CD14-positive monocyte (primary cell): ENCODE measurements at regions not wholly inside any gene's neighbourhood (a gene's known extent, or its start where the extent isn't known, plus 50 kb on each side); places are given as distances from the start of the nearest gene placed in this dataset.
A peak's percentile ranks its signal among the peaks of the same experiment; 100 is the strongest.

Source experiments
- DNase-seq, 3 donors: peaks; one replicate each; pipeline ENCODE4 v3.0.0-alpha.2; 2011 to 2022
- H2AFZ ChIP-seq: 2 replicates; pipeline ENCODE4 v1.6.0; 2012; ENCODE audit warnings: mild to moderate bottlenecking, low read depth, low read length, inconsistent platforms; ENCODE audit not compliant: insufficient read depth, poor library complexity, severe bottlenecking
- H3K27ac ChIP-seq, 2 donors: 1 replicate in 1 of 2; 2 replicates in 1 of 2; pipeline ENCODE4 v1.5.1; 2012 to 2013; ENCODE audit warnings: low read length in 2 of 2, control low read depth in 1 of 2, inconsistent platforms in 1 of 2, low read depth in 1 of 2, mild to moderate bottlenecking in 1 of 2
- H3K27me3 ChIP-seq, 2 donors: one replicate each; pipeline versions ENCODE4 v1.6.0 to v1.6.1; 2011 to 2013; ENCODE audit warnings: low read length in 2 of 2; ENCODE audit not compliant: control insufficient read depth in 2 of 2, insufficient read depth in 2 of 2
- H3K36me3 ChIP-seq, 2 donors: replicated peaks in 1 of 2; 1 replicate in 1 of 2; 2 replicates in 1 of 2; pipeline versions ENCODE4 v1.5.1 to v1.6.1; 2012 to 2013; ENCODE audit warnings: low read length in 2 of 2, control low read depth in 1 of 2, inconsistent platforms in 1 of 2, mild to moderate bottlenecking in 1 of 2; ENCODE audit not compliant: insufficient read depth in 2 of 2, control insufficient read depth in 1 of 2
- H3K4me1 ChIP-seq, 2 donors: 1 replicate in 1 of 2; 2 replicates in 1 of 2; pipeline versions ENCODE4 v1.5.1 to v1.6.1; 2012 to 2013; ENCODE audit warnings: low read length in 2 of 2, control low read depth in 1 of 2, inconsistent platforms in 1 of 2, mild to moderate bottlenecking in 1 of 2, moderate library complexity in 1 of 2; ENCODE audit not compliant: insufficient read depth in 2 of 2, control insufficient read depth in 1 of 2
- H3K4me2 ChIP-seq: replicated peaks from 2 replicates; pipeline ENCODE3; 2012; ENCODE audit warnings: low read length, moderate library complexity, mild to moderate bottlenecking; ENCODE audit not compliant: poor library complexity, severe bottlenecking; ENCODE audit errors: extremely low read depth
- H3K4me3 ChIP-seq, 3 experiments: fragments of 200-600 bp in 1 of 3; sonication (generic) in 1 of 3; replicated peaks in 1 of 3; 1 replicate in 2 of 3; 2 replicates in 1 of 3; pipeline ENCODE4 v1.5.1; 2011 to 2013; ENCODE audit warnings: low read length in 3 of 3, mild to moderate bottlenecking in 3 of 3, control low read depth in 2 of 3, low read depth in 2 of 3, inconsistent platforms in 1 of 3, moderate library complexity in 1 of 3
- H3K79me2 ChIP-seq: 2 replicates; pipeline ENCODE4 v1.6.0; 2012; ENCODE audit warnings: mild to moderate bottlenecking, control low read depth, inconsistent platforms, low read length, moderate library complexity; ENCODE audit not compliant: insufficient read depth
- H3K9ac ChIP-seq: 2 replicates; pipeline ENCODE4 v1.6.0; 2017; ENCODE audit warnings: low read length, mild to moderate bottlenecking; ENCODE audit not compliant: insufficient read depth, poor library complexity, severe bottlenecking
- H3K9me3 ChIP-seq, 2 donors: replicated peaks in 1 of 2; 1 replicate in 1 of 2; 2 replicates in 1 of 2; pipeline versions ENCODE4 v1.5.1 to v1.6.1; 2012 to 2013; ENCODE audit warnings: low read length in 2 of 2, control low read depth in 1 of 2; ENCODE audit not compliant: control insufficient read depth in 1 of 2, insufficient read depth in 1 of 2
- H4K20me1 ChIP-seq: 2 replicates; pipeline ENCODE4 v1.6.0; 2012; ENCODE audit warnings: mild to moderate bottlenecking, low read length, control low read depth, moderate library complexity; ENCODE audit not compliant: insufficient read depth
- H3K27ac Mint-ChIP-seq, 7 donors: one replicate each; pipeline ENCODE4 v1.8.0; 2020; ENCODE audit warnings: mild to moderate bottlenecking in 7 of 7, mixed read lengths in 7 of 7, moderate library complexity in 6 of 7, inconsistent platforms in 2 of 7
- H3K27me3 Mint-ChIP-seq, 3 donors: one replicate each; pipeline ENCODE4 v1.8.0; 2021 to 2022; ENCODE audit warnings: low read depth in 3 of 3, mild to moderate bottlenecking in 3 of 3, mixed read lengths in 3 of 3, moderate library complexity in 3 of 3, inconsistent platforms in 1 of 3
- H3K36me3 Mint-ChIP-seq, 2 donors: one replicate each; pipeline ENCODE4 v1.8.0; 2020; ENCODE audit warnings: mixed read lengths in 2 of 2, inconsistent platforms in 1 of 2, mild to moderate bottlenecking in 1 of 2
- H3K4me1 Mint-ChIP-seq: one replicate; pipeline ENCODE4 v1.8.0; 2020; ENCODE audit warnings: mild to moderate bottlenecking, mixed read lengths
- H3K4me3 Mint-ChIP-seq, 2 donors: one replicate each; pipeline ENCODE4 v1.8.0; 2020; ENCODE audit warnings: mild to moderate bottlenecking in 2 of 2, mixed read lengths in 2 of 2, moderate library complexity in 1 of 2
- H3K9me3 Mint-ChIP-seq, 7 donors: one replicate each; pipeline ENCODE4 v1.8.0; 2020 to 2022; ENCODE audit warnings: mixed read lengths in 7 of 7, mild to moderate bottlenecking in 6 of 7, moderate library complexity in 6 of 7, inconsistent platforms in 2 of 7
- CTCF ChIP-seq: fragments of 200-600 bp; IDR thresholded peaks from one replicate; pipeline ENCODE4 v1.8.0; 2022; ENCODE audit warnings: antibody characterized with exemption, mild to moderate bottlenecking
- WGBS: methylation state at CpG from one replicate; pipeline ENCODE4 v1.1.5; 2013; ENCODE audit warnings: missing lambda C conversion rate; ENCODE audit not compliant: insufficient coverage; 5-methylcytosine and 5-hydroxymethylcytosine counted together
- intact Hi-C, 2 donors: fragments of 100-400 bp; cut with micrococcal nuclease; formaldehyde crosslinking; loops; one replicate each; pipeline versions ENCODE4 v1.15.0 to v1.15.1; 2023

DNA sequence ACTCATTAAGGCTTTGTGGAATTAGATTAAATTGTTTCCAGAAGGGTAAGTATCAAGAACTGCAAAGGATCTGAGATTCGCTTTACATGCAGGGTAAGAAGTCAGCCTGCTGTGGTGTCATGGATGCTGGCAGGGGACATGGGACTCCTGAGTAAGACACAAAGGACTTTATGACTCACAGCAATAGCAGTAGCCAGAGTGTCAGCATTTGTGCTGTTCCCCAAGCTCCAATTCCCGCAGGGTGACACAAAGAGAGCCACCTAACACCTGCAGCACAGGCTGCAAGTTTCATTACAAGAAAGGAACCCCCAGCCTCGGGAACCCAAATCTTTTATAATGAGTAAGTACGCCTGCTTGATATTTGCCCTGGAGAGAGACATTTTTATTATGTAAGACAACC, 298.1 kb upstream of the POU3F1 start:
- no peaks in the 10 kb centered on the region for H3K36me3 ChIP-seq
- no peak for TF ChIP-seq CTCF
- intact Hi-C loops, result no loop called here
- no peak overlapping the region for H3K4me2 ChIP-seq
- no peaks in the 10 kb centered on the region for H3K4me1 ChIP-seq
- H3K4me3 ChIP-seq, result no peak overlapping the region
- Mint-ChIP-seq H3K27me3 (peaks cover 2 to 16% (median 3%) of the 10 kb centered on the region in 3 donors), H3K9me3 (peaks cover 5 to 22% (median 12%) of the 10 kb centered on the region in 7 donors), H3K4me1 (no peaks in the 10 kb centered on the region), H3K36me3 (no peaks in the 10 kb centered on the region), H3K4me3 (no peak overlapping the region), H3K27ac (no peak overlapping the region)
- H3K79me2 ChIP-seq, result no peaks in the 10 kb centered on the region
- peaks cover 9 to 15% of the 10 kb centered on the region in 2 donors for H3K9me3 ChIP-seq
- no peak for DNase-seq
- 100% methylated on average over 2 of the region's 4 CpGs for WGBS
- no peak overlapping the region for H2AFZ ChIP-seq
- no peak overlapping the region for H3K9ac ChIP-seq
- H3K27ac ChIP-seq, result no peak overlapping the region
- H4K20me1 ChIP-seq, result no peaks in the 10 kb centered on the region
- peaks cover 0 to 2% of the 10 kb centered on the region in 2 donors for H3K27me3 ChIP-seq

- TF ChIP-seq CTCF, result no peak
- H3K27ac ChIP-seq, result no peak overlapping the region
- intact Hi-C loops, result no loop called here
- no peaks in the 10 kb centered on the region for H3K9me3 ChIP-seq
- WGBS, result no CpG with 5 or more reads among the region's 4 CpGs
- no peak overlapping the region for H3K4me2 ChIP-seq
- Mint-ChIP-seq H3K4me3 (peak overlapping the region in 1 of 2 donors; percentile 13), H3K36me3 (no peaks in the 10 kb centered on the region), H3K4me1 (no peaks in the 10 kb centered on the region), H3K9me3 (peaks cover 0 to 9% (median 3%) of the 10 kb centered on the region in 7 donors), H3K27ac (no peak overlapping the region), H3K27me3 (peaks cover 9 to 19% (median 9%) of the 10 kb centered on the region in 3 donors)
- no peaks in the 10 kb centered on the region for H3K79me2 ChIP-seq
- no peaks in the 10 kb centered on the region for H3K27me3 ChIP-seq
- no peak overlapping the region for H3K9ac ChIP-seq
- no peaks in the 10 kb centered on the region for H3K4me1 ChIP-seq
- no peaks in the 10 kb centered on the region for H3K36me3 ChIP-seq
- no peak for DNase-seq
- no peak overlapping the region for H2AFZ ChIP-seq
- H4K20me1 ChIP-seq, result no peaks in the 10 kb centered on the region
- no peak overlapping the region for H3K4me3 ChIP-seq
Measured at GRCh38 chr1:38341694-38342093, 295.1 kb upstream of the POU3F1 start.
